ENCODE measurements at regions not wholly inside any gene's neighbourhood (a gene's known extent, or its start where the extent isn't known, plus 50 kb on each side); places are given as distances from the start of the nearest gene placed in this dataset.

DNA sequence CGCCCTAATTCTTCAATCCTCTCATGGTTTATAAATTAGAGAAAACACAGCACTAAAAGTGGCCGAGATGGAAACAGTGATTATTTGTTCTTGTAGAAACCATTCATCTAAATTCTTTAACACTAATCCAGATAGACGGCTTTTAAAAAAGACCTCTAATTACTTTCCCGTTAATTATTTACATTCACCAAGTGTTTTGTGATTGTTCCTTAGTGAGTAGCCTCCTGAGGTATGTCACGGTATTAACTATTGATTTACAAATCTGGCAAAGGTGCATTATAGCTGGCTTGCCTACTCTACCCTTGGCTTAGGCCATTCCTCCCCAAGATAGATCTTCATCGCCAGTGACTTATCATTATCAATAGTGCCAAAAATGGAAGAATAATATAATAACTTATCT, 436.4 kb upstream of the ST6GAL2 start:
- DNase-seq, result no peak

- DNase-seq, result no peak
Observed at GRCh38 chr2:107323946-107324565, 438.1 kb upstream of the ST6GAL2 start.

DNA sequence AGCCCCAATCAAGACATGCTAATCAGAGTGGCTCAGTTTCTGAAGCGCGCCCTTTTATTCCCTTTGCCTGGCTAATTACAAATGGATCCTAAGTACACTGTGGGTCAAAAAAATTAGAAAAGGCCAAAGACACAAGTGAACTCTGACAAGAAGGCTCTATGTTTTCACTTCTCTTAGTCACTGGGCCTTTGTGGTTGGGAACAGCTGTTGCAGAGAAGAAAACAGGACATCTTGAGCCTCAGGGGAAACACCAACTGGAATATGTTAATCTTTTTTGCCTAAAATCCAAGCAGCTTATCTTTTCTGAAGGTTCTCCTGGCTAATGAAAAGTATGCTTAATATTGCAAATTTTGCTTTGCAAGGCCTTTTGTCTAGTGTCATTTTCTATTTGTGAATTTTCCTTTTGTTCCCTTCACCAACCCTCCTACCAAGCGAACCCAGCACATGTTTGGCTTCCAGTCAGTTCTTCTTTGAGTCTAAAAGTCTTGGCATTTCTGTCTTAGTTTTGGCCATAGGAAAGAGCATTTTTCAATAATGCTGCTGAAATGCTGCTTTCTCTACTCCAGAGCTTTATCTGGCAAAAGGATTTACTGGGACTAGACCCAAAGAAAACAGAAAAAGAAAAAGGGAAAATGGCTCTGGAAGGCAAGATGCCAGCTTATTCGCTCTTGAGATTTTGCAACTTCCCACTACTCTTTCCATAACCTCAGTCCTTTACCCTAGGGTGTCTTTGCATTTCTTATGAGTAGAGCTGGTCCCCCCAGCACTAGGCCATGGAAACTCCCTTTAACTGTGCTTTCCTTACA, 440.2 kb upstream of the ST6GAL2 start:
- DNase-seq, result no peak

DNA sequence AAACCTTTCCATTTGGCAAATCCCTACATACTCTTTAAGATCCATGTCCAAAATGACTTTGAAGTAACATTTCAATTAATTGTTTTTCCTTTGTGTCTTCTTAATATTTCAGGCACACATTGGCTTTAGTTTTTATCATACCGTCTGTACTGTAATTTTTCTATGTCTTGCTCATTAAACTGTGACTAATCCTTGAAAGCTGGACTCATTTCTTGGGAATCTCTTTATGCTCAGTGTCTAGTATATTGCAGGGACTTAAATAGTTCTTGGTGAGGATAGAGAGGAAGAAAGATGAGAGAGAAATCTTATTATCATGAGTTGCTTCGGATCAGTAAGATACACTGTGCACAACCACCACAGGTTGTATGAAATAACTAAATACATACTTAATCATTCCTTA, 448.3 kb upstream of the ST6GAL2 start:
- DNase-seq, result no peak

DNA sequence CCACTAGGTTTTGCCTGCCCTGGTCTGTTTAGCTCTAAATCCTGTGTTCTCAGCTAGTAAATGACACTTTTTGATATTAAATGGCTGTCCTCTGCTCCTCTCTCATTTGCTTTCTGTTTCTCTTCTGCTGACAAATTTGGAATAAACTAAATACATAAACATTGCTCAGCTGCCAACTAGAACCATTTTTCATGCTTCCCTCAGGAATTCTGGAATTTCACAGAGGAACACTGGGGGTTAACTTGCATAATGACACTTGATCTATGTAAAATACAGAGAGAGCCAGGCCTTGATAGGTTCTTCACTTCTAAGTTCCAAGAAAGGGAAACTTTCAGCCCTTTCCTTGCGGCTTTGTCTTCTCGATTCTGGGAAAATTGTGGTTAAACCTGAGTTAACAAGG, 450.6 kb upstream of the ST6GAL2 start:
- DNase-seq, result no peak

GRCh38 chr2:107337209-107337898, 451.4 kb upstream of the ST6GAL2 start:
- DNase-seq, result no peak

DNA sequence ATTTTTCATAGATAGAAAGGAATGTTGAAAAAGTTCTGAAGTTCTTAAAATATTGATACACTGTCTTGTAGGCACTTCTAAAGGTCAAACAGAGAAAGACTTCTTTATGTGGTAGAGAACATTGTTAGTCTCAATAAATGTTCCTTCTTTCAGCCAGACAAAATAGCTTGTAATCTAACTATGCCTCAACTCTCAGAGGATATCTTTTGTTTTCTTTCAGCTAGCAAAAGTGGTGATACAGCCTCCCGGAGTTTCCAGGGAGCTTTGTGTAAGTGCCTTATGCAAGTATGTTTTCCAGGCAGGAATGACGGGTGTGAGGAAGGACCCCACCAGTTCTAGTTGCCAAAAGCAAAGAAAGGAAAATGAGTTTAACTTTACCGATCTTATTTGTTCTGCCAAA, 452.1 kb upstream of the ST6GAL2 start:
- no peak for DNase-seq

GRCh38 chr2:107338571-107338970, 452.6 kb upstream of the ST6GAL2 start:
- DNase-seq, result no peak

- DNase-seq, result no peak
Observed at GRCh38 chr2:107340955-107341354, 455.0 kb upstream of the ST6GAL2 start.

DNA sequence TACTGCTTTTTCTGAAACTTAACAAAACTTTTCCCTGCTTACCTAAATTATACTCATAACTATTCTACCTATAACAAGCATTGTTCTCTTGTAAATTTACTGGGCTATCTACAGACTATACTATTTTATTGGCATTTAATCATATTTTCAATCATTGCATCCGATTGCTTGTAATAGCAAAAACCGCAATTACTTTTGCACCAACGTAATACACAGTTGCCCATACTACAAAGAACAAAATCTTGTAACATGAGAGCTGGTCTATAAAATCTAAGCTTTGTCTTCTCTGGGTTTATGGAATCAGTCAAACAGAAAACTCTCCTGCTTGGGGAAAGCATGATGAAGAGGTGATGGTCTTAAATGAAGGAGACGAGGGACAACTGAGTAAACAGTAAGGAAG, 463.4 kb upstream of the ST6GAL2 start:
- no peak for DNase-seq

DNA sequence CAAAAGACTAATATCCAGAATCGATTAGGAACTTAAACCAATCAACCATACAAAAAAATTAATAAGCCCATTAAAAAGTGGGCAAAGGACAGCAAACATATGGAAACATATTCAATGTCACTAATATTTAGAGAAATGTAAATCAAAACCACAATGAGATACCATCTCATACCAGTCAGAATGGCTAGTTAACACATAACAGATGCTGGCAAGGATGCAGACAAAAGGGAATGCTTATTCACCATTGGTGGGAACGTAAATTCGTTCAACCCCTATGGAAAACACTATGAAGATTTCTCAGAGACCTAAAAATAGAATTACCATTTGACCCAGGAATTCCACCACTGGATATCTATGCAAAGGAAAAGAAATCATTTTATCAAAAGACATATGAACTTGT, 468.2 kb upstream of the ST6GAL2 start:
- no peak for DNase-seq

DNA sequence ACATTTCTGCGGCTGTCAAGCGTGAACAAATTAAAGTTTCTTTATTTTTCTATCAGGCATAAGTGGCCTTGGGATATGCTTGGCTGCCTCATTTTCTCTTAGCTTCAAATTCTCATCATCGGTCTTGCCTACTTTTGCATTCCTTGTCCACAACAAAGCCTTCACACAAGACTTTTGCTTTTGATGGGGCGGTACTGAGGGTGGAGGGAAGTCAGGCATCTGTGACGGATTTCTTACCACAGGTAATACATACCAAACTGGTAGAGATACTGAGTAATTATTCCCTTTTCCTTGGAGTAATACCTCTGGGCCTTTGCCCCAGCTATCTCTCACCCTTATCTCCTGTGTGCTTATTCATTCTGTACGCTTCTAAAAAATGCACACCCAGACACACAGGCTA, 468.3 kb upstream of the RGPD4 start:
- DNase-seq, result no peak

- no peak for DNase-seq
Observed at GRCh38 chr2:107359021-107359420, 467.7 kb upstream of the RGPD4 start.

DNA sequence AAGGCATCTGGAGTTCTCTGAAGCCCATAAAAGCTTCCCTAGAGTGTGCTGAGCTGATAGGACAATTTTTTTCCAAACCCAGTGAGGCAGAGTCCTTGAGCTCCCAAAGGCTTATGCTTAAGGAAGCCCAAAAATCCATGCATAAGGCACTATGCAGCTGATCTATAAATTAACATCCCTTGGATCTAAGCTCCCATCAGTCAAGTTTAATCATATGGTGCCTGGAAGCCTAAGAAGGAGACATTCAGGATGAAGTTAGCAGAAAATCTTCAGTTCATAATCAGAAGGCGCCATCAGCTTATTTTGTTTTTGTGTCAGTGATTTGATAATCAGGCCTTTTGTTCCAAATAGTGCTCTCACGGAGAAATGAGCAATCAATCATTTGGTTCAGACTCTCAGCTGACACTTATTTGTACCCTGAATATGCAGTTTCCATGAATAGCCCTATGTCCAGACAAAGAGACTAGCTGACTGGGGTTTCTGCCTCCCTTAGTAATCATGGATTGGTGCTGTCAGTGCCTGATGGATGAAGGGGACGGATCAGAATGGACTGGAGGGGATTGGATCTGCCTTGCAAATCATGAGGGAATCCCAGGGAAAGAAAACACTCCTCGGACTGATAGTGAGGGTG, 464.8 kb upstream of the RGPD4 start:
- no peak for DNase-seq

- DNase-seq, result no peak
Observed at GRCh38 chr2:107362993-107363392, 463.7 kb upstream of the RGPD4 start.

GRCh38 chr2:107363806-107364205, 462.9 kb upstream of the RGPD4 start:
- no peak for DNase-seq

- no peak for DNase-seq
Observed at GRCh38 chr2:107364361-107364950, 462.2 kb upstream of the RGPD4 start.

DNA sequence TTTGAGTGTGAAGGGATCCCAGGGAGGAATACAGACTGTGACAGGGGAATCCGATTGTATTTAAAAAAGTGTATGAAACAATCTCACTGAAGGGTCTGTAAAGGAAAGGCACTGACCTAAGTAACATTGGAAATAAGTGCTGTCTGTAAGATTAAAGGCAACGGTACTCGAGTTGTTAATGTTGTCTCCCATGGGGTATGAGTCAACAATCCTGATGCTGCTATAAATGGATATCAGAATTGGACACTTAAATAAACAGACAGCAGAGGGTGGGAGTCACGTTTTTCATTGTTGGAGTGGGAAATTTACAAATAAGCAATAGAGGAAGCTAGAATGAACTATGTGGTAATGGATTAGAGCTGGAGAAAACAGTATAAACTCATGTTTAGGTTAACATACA, 452.4 kb upstream of the RGPD4 start:
- no peak for DNase-seq

- no peak for DNase-seq
Observed at GRCh38 chr2:107376909-107377308, 449.8 kb upstream of the RGPD4 start.

GRCh38 chr2:107380912-107381311, 445.8 kb upstream of the RGPD4 start:
- DNase-seq, result no peak

GRCh38 chr2:107383691-107384090, 443.0 kb upstream of the RGPD4 start:
- DNase-seq, result no peak

GRCh38 chr2:107384422-107384821, 442.3 kb upstream of the RGPD4 start:
- no peak for DNase-seq

- no peak for DNase-seq
Observed at GRCh38 chr2:107385921-107386320, 440.8 kb upstream of the RGPD4 start.
